ENCODE measurements at regions not wholly inside any gene's neighbourhood (a gene's known extent, or its start where the extent isn't known, plus 50 kb on each side); places are given as distances from the start of the nearest gene placed in this dataset.

DNA sequence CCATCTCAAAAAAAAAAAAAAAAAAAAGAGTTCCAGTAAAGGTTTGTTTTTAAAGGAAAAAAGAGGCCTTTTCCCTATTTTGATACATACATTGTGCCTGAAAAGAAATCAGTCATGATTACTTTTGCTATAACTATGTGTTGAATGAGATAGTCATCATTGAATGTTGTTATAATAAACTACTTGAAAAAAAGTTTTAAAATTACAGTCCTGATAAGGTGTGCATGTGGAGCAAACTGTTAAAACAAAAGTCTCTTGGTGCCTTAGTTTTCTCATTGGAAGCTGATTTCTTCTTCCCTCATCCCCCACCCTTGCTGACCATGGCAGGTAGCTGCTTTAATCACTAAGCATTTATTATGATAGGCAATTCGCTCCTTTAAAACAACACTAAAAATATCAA, 172.3 kb upstream of the TBCA start:
- no peak for DNase-seq

DNA sequence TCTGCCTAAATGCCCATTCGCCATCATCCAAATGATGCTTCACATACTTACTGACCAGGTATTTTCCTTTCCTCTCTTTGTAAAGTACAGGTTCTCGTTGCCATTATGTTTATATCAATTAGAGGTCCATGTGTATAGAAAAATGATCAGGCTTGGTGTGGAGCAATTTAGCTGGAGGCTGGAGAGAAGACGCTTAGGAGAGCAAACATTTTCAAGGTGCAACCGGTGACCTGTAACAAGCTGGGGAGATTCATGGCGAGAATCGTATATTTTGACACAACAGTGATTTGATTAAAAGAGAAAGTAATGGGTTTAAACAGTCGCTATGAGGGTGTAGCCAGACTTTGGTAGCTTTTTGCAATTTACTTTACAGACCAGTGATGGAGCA, 170.9 kb upstream of the TBCA start:
- no peak for DNase-seq

DNA sequence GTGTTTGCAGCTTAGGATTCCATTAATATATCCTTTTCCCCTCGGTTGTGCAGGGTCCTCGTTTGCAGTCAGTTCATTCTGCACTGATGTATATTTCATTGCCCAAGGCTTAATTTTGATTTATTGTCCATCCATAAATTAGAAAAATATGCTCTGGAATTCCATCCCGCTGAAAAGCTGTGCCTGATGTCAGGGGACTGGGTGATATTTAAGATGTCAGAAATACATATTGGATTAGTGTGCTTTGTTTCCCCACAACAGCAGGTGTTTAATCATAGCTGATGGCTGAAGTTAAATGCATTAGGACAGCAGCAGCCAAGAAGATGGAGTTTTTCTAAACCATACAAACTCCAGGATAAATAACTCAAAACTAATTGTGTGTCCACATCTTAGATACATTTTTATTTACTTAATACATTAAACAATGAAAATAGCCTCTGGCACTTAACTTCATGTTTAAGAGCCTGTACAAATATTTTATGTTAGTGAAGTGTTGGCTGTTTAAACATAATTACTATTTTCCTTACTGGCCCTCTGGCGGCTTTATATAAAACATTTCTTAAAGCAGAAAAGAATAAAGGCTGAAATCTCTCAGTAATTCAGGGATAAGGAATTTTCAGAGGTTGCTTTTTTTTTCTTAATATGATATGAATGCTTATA, 170.4 kb upstream of the TBCA start:
- no peak for DNase-seq

DNA sequence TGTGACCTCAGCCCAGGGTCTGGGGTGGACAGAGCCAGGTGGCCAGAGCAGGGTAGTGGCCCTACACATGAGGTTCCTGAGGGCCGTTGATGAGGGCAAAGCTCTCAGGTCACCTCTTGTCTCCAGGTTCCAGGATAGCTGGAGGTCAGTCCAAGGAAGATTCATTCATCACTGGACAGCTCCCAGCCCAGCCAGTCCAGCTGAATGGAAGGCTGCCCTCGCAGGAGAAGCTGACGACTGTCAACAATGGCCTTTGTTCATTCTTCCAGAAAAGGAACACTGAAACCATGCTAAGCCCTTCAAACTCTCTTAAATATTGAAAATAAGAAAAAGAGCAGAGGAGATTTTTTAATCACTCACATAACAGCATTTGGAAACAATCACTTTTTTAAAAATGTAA, 169.7 kb upstream of the TBCA start:
- no peak for DNase-seq

DNA sequence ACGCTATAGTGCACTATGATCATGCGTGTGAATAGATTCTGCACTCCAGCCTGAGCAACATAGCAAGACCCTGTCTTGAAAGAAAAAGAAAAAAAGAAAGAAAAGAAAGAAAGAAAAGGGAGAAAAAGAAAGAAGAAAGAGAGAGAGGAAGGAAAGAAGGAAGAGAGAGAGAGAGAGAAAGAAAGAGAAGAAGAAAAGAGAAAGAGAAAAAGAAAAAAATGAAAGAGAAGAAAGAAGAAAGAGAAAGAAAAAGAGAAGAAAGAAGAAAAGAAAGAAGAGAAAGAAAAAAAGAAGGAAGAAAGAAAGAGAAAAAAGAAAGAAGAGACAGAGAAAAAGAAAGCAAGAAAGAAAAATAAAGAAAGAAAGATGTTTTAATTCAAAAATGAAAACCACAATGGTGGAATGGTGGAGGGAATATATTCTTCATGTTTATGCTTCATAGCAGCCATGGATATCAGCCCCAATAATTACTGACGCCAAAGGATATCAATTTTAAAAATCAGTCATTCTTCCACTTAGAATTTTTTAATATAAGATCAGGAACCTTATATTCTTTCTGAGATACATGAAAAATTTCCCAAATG, 168.7 kb upstream of the TBCA start:
- no peak for DNase-seq

DNA sequence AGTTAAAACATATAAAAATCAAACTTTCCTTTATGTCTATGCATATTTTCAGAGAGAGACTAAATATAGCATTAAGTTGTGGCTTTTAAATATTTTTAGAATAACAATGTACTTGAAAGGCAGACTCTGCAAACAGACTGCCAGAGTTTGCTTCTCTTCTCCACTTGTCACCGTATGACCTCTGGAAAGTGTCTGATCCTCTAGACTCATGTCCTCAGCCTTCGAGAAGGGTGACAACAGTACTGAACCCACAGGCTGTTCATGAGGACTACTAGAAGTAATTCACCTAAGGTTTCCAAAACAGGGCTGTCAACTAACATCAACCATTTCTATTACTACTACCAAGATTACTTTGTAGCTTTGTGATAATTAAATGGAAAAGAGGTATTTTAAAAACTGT, 167.7 kb upstream of the TBCA start:
- no peak for DNase-seq

DNA sequence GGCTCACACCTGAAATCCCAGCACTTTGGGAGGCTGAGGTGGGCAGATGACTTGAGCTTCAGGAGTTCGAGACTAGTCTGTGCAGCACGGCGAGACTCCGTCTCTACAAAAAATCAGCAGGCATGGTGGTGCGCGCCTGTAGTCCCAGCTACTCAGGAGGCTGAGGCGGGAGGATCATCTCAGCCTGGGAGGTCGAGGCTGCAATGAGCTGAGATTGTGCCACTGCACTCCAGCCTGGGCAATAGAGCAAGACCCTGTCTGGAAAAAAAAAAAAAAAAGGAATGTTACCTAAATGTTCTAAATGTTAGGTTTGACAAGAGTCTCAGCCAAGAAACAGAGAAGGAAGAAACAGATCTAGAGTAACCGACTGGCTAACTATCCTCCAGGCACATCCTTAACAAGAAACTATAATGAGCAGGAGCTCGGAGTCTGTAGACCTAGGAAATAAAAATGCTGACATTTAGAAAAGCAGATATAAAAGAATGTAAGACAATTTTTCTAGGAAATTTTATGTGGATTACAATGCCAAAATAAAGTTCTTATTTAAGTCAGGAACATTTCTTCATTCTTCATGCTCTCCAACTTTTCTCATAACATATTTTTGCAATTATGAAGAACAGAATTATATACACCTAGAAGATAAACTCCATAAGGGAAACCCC, 166.6 kb upstream of the TBCA start:
- no peak for DNase-seq

DNA sequence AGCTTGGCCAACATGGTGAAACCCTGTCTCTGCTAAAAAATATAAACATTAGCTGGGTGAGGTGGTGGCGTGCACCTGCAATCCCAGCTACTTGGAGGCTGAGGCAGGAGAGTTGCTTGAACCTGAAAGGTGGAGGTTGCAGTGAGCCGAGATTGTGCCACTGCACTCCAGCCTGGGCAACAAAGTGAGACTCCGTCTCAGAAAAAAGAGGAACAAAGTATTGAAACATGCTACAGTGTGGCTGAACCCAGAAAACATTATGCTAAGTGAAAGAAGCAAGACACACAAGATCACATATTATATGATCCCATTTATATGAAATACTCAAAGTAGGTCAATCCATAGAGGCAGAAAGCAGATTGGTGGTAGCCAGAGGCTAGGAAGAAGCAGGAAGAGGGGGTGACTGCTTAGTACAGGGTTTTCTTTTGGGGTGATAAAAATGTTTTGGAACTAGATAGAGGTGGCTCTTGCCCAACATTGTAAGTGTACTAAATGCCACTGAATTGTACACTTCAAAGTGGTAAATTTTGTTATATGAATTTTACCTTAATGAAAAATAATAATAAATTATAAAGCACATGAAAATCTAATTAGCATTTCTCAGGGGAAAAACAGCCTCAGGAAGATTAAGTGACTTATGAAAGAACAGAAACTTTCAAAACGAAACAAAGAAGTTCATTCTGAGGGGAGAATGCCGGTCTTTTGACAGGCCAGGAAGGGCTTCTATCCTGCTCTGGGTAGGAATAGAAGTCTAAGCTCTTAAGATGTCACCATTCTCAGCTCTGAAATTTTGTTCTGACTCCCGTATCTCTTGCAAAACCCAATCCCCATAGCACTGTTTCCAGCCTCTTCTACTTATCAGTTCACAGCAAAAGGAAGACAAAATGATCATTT, 161.1 kb upstream of the TBCA start:
- no peak for DNase-seq

DNA sequence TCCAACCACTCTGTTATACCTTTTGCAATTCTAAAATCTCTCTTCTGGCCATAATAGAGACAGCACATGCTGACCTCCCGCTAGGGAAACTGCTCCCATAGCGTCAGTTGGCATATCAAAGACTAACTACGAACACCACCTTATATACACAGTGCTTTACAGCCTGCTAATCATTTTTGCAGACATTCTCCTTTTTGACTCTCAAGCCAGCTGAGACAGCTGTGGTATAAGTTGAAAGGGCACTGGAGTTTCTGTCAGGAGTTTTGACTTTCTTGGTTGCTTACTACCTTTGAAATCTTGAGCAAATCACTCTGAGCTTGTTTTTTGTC, 160.2 kb upstream of the TBCA start:
- DNase-seq, result no peak

DNA sequence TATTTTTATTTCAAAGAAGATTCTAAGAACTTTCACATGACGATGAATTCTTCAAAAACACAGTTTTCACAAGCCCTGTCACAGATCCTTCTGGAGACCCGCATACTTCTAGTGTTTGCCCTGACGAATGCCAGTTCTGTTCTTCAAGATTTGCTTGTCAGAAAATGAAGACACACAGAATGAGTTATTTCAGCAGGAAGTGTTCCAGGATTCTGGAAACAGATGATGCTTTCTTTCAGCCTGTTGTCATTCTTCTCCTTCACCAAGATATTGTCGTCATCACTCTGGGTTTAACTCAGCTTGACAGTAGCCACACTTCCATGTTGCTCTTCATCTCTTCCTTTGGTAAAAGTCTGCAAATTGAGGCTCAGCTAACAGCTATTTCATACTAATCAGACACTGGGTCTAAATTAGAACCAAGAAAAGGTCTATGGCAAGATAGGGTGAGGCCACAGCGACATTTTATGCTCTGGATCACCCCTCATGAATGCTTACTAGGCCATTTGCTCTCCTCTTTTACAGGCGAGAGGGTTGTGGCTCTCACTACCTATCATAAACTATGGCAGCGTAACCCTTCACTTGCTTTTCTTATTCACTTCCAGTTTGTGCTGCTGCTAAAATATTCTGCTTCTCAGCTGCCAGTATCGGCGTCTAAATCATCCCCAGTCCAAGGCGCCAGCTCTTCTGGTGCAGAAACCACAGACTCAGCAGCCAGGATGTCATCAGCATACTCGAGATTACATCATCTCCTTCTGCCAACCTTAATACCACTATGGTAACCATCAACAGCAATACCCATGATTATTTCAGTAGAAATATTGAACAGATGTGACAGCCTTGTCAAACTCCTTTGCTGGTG, 159.6 kb upstream of the TBCA start:
- peak; percentile 3 for DNase-seq

DNA sequence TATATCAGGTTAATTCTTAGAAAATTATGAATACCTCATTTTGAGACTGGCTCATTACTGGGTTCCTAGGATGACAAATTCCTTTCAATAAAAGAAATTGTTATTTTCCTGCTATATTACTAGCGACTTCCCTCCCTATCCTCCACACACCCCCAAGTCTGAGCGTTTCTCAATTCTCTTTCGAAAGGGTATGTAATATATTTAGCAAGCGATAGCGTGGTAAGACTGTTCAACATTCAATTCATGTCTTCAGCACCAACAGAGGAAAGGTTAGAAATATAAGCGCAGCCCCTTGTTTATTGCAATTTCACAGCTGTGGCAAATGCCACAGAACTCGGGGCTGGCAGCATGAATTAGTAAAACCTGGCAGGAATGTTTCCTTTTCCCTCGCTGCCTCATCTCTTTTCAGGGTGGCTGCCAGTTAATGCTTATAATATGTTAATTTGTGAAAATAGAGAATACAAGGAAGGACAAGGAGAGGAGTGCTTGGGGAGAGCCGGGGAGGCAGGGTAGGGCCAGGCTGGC, 152.7 kb upstream of the TBCA start:
- no peak for DNase-seq

DNA sequence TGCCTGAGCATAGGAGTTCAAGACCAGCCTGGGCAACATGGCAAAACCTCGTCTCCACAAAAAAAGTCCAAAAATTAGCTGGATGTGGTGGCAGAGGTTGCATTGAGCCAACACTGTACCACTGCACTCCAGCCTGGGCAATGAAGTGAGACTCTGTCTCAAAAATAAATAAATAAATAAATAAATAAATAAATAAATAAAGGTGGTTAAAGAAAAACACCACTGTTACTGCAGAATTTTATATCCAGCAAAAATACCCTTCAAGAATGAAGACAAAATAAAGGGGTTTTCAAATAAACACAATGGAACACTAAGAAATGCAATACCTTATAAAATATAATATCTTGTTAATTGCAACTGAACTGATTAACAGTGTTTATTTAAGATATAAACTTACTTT, 150.2 kb upstream of the TBCA start:
- DNase-seq, result no peak

DNA sequence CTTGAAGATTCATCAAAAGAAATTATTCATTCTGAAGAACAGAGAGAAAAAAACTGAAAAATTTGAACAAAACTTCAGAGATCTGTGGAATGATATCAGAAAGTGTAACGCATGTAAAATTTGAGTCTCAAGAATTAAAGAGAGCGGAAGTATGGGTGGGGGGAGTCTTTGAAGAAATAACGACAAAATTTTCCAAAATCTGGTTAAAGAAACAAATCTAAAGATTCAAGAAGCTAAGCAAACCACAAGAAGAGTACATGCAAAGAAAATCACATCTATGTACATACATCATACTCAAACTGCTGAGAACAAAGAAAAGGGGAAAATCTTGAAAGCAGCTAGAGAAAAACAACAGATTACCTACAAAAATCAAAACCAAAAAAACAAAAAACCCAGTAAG, 149.4 kb upstream of the TBCA start:
- no peak for DNase-seq

DNA sequence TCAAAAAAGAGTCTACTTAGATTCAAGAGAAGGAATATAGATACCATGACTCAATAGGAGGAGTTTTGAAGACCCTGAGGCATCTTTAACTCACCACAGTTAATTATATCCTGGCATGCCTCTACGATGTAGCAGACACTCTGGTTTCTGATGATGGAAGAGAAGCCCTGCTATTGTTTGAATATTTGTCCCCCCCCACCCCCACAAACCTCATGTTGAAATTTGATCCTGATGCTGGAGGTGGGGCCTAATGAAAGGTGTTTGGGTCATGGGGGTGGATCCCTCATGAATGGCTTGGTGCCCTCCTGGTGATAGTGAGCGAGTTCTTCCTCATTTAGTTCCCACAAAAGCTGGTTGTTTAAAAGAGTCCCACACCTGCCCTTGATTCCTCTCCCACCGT, 147.9 kb upstream of the TBCA start:
- no peak for DNase-seq

DNA sequence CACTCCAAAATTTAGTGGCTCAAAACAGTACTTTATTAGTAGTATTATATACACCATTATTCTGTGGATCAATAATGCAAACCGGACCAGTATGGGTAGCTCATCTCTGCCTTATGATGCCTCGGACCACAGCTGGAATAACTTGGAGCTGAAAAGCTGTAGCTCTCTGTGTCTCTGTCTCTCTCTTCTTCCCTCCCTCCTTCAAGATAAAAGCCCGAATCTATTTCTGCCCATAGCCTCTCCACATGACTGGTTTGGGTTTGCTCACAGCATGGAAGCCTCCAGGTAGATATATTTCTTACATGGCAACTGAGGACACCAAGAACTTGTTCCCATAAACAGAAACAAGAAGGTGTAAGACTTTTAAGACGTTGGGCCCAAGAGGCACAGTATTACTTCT, 147.5 kb upstream of the TBCA start:
- DNase-seq, result no peak

DNA sequence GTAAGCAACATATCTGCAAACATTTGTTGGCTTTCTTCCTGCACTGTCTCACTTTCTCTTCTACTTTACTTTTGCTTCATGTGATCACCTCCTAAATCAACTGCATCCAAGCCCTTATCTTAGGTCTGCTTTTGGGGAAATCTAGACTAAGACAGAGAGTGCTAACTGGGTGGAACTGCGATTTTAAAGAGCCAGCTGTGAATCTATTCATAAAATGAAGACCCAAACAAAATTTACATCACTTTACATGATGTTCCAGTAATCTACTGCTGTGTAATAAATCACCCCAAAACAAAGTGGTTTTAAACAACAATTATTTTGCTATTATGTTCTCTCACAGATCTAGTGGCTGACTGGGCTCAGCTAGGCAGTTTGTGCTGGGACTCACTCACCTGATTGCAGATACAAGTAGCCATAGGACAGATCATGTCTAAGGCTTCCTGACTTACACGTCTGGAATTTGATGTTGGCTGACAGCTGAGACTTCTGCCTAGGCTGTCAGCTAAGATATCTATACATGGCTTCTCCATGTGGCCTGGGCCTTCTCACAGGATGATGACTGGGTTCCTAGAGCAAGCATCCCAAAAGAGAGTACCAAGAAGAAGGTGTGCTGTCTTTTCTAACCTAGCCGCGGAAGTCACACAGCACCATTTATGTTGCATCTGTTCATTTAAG, 145.1 kb upstream of the TBCA start:
- no peak for DNase-seq

DNA sequence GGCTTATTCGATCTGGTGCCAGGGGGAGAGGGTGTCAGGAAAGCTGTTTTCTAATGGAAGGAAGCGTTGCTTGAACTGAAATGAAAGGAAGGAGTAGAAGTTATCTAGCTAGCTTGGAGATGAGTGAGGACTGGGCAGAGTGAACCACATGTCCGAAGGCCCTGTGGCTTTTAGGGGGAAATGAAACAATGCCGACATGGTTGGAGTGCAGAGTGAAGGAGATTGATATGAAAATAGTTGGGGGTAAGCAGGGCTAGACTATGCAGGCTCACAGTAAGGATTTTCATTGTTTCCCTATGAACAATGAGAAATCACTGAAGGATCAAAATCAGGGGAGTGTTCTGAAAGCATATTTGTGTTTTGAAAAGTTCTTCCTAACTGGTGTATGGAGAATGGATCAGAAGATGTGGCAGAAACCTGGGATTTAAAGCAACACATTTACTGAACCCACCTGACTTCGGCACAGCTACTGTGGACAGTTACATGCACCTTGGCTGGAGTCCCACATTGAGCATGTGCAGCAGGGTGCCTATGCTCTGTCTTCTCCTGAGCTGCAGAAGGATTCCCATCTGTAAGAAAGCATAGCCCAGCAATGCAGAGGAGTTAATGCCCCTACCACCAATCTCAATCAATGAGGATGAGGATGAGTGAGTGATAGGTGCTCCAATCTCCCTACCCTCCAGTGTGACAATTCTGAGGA, 144.4 kb upstream of the TBCA start:
- DNase-seq, result no peak

DNA sequence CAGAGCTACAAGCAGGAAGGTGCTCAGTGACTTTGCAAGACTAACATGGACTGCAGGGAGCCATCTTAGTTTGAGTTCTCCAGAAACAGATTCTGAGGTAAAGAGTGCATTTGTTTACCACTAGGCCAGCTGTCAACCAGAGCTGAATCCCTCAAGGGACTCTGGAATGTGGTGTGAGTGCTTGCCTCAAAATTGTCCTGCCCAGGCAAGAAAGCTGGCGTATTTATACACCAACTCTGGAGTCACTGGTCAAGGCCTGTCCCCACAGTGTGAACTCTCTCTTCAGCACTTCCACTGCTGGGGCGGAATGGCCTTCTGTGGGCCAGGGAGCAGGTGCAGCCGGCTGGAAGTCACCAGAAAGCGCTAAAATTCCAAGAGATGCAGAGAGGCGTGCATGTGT, 139.2 kb upstream of the TBCA start:
- no peak for DNase-seq

DNA sequence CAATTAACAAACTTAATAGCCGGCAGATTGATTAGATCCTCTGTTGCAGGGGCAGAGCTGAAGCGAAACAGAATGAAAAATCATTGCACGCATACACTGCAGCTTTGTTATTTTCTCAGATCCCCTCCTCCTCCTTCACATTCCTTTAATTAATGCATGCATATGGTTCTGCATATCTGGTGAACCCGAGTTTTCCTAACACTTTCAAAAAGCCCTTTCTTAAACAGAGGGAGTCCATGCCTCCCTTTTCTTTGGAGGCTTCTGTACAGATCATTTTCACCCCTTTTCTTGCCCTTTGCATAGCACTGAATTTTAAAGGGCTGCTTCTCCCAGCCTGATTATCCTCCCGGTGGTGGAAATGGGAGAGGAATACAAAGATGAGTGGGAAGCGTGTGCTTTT, 136.6 kb upstream of the TBCA start:
- no peak for DNase-seq

DNA sequence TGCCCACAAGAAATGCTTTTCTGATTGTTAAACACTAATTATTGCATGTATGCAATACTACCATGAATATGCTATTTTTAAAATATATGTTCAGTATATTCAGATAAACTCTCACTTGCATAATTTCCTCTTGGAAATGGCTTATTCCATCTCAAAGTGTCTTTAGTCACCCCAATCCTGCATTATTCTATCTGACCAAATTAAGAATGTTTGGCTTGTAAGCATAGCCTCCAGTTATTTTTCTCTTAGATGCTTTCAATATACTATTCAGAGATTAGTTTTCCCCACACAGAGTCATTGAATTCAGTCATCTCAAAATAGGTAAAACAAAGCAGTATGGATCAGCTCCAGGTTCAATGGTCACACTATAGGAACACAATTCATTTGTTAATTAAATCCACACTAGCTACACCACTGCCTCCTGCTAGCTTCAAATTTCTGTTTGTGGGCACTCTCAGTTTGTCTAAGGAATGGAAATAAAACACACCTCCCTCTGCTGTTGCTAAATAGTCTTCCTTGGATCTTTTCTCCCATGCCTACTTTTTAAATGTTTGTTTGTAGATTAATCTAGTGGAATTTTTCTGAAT, 134.6 kb upstream of the TBCA start:
- no peak for DNase-seq

DNA sequence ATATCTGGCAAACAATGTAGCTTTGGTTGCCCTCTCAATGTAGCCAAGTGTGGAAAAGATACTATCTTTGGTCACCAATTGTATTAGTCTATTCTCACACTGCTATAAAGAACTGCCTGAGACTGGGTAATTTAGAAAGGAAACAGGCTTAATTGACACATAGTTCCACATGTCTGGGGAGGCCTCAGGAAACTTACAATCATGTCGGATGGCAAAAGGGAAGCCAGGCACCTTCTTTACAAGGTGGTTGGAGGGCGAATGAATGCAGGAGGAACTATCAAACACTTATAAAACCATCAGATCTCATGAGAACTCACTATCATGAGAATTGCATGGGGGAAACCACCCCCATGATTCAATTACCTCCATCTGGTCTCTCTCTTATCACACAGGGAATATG, 133.1 kb upstream of the TBCA start:
- no peak for DNase-seq
